Suppressor macrophage treated with lipopolysaccharide for 4 hours (primary cell): ENCODE measurements at regions not wholly inside any gene's neighbourhood (a gene's known extent, or its start where the extent isn't known, plus 50 kb on each side); places are given as distances from the start of the nearest gene placed in this dataset.

Experiments
- DNase-seq: peaks from one replicate; pipeline ENCODE4 v3.0.0-alpha.2; 2020

- DNase-seq = no peak
These were observed 58.2 kb downstream of the MEX3B start for GRCh38 chr15:81987628-81988027.

GRCh38 chr15:81983497-81983896, 62.3 kb downstream of the MEX3B start:
- DNase-seq = no peak

- no peak for DNase-seq
These were observed 63.0 kb downstream of the MEX3B start for GRCh38 chr15:81982808-81983207.

- no peak for DNase-seq
These were observed 63.9 kb downstream of the MEX3B start for GRCh38 chr15:81981908-81982307.

- DNase-seq = no peak
These were observed 68.4 kb downstream of the MEX3B start for GRCh38 chr15:81977464-81977863.

GRCh38 chr15:81968691-81969090, 77.1 kb downstream of the MEX3B start:
- DNase-seq = no peak

GRCh38 chr15:81966631-81967030, 79.2 kb downstream of the MEX3B start:
- DNase-seq = no peak

- DNase-seq = no peak
These were observed 83.3 kb downstream of the MEX3B start for GRCh38 chr15:81962482-81962881.

- no peak for DNase-seq
These were observed 86.6 kb downstream of the MEX3B start for GRCh38 chr15:81959196-81959595.

- no peak for DNase-seq
These were observed 88.1 kb downstream of the MEX3B start for GRCh38 chr15:81957698-81958097.

GRCh38 chr15:81955382-81956062, 90.3 kb downstream of the MEX3B start:
- DNase-seq = no peak

- no peak for DNase-seq
These were observed 91.5 kb downstream of the MEX3B start for GRCh38 chr15:81954158-81954783.

GRCh38 chr15:81950841-81951414, 94.9 kb downstream of the MEX3B start:
- DNase-seq = no peak

- peak; percentile 32 for DNase-seq
These were observed 97.1 kb downstream of the MEX3B start for GRCh38 chr15:81948751-81949150.

GRCh38 chr15:81948222-81948621, 97.6 kb downstream of the MEX3B start:
- no peak for DNase-seq

- DNase-seq = no peak
These were observed 98.3 kb downstream of the MEX3B start for GRCh38 chr15:81947548-81947947.

- DNase-seq = no peak
These were observed 100.7 kb downstream of the MEX3B start for GRCh38 chr15:81945014-81945615.

GRCh38 chr15:81942655-81943195, 103.1 kb downstream of the MEX3B start:
- DNase-seq = no peak

GRCh38 chr15:81942157-81942556, 103.7 kb downstream of the MEX3B start:
- DNase-seq = no peak

- no peak for DNase-seq
These were observed 104.3 kb downstream of the MEX3B start for GRCh38 chr15:81941479-81941878.

GRCh38 chr15:81940467-81941451, 105.1 kb downstream of the MEX3B start:
- DNase-seq = no peak
